A673 (cell line): ENCODE measurements at regions not wholly inside any gene's neighbourhood (a gene's known extent, or its start where the extent isn't known, plus 50 kb on each side); places are given as distances from the start of the nearest gene placed in this dataset.
A peak's percentile ranks its signal among the peaks of the same experiment; 100 is the strongest.
"Not testable (repeated sequence)": the region's sequence is repeated elsewhere in the genome, so short reads cannot be mapped to it uniquely, and the experiment has no call there.

ENCODE experiments used
- BruUV-seq: library from RNA; stranded (reverse); fragments of 400-500 nt; replicated peaks from 2 replicates; lab custom pipeline; 2021; lab: Mats Ljungman, UMichigan
- CTCF ChIA-PET: fragments of 300-600 bp; sonication (Branson Sonifier 250); formaldehyde crosslinking; loops from one replicate; lab custom pipeline; 2022; ENCODE audit warnings: antibody characterized with exemption; lab: Charles Lee
- POLR2A ChIA-PET: fragments of 300-600 bp; sonication (Branson Sonifier 250); formaldehyde crosslinking; loops from one replicate; lab custom pipeline; 2022; ENCODE audit warnings: antibody characterized with exemption; ENCODE audit not compliant: low non-redundant PET; lab: Charles Lee
- DNase-seq: peaks from one replicate; pipeline ENCODE4 v3.0.0-alpha.2; 2015; ENCODE audit warnings: low spot score
- H3K27ac ChIP-seq: fragments of 200-600 bp; sonication (generic); 2 replicates; pipeline ENCODE4 v1.5.1; 2016; ENCODE audit warnings: mixed run types, low read depth, mild to moderate bottlenecking, mixed read lengths, antibody characterized with exemption, low read length; ENCODE audit not compliant: poor library complexity, severe bottlenecking
- H3K27me3 ChIP-seq: fragments of 200-600 bp; sonication (generic); replicated peaks from 2 replicates; pipeline ENCODE4 v1.6.1; 2017; ENCODE audit warnings: mixed run types, low read depth, mild to moderate bottlenecking, mixed read lengths, antibody characterized with exemption, low read length; ENCODE audit not compliant: insufficient read depth, poor library complexity
- H3K36me3 ChIP-seq: fragments of 200-600 bp; sonication (generic); 2 replicates; pipeline ENCODE4 v1.6.1; 2016; ENCODE audit warnings: mixed run types, mild to moderate bottlenecking, mixed read lengths, antibody characterized with exemption, low read length; ENCODE audit not compliant: insufficient read depth, poor library complexity, severe bottlenecking
- H3K4me1 ChIP-seq: fragments of 200-600 bp; sonication (generic); 2 replicates; pipeline ENCODE4 v1.6.1; 2017; ENCODE audit warnings: mixed run types, mild to moderate bottlenecking, mixed read lengths, antibody characterized with exemption, low read length; ENCODE audit not compliant: insufficient read depth, poor library complexity, severe bottlenecking
- H3K4me3 ChIP-seq: fragments of 200-600 bp; sonication (generic); 2 replicates; pipeline ENCODE4 v1.5.1; 2016; ENCODE audit warnings: low read depth, mixed run types, mild to moderate bottlenecking, mixed read lengths, low read length; ENCODE audit not compliant: poor library complexity, severe bottlenecking
- H3K9me3 ChIP-seq: fragments of 200-600 bp; sonication (generic); 2 replicates; pipeline ENCODE4 v1.6.1; 2016; ENCODE audit warnings: mixed run types, low read depth, mild to moderate bottlenecking, mixed read lengths, antibody characterized with exemption, low read length; ENCODE audit not compliant: poor library complexity, severe bottlenecking
- CTCF ChIP-seq: fragments of 300-800, 200-600 bp; sonication (generic); conservative IDR thresholded peaks from 2 replicates; pipeline ENCODE4 v1.5.1; 2017; ENCODE audit warnings: low read depth, mild to moderate bottlenecking, antibody characterized with exemption, low read length, moderate library complexity, mixed read lengths
- EZH2 ChIP-seq: fragments of 200-600 bp; sonication (generic); IDR thresholded peaks from 2 replicates; pipeline ENCODE4 v1.6.1; 2017; ENCODE audit warnings: borderline replicate concordance, low read depth, mild to moderate bottlenecking, mixed read lengths, antibody characterized with exemption, low read length; ENCODE audit not compliant: poor library complexity, severe bottlenecking
- intact Hi-C: fragments of 100-400 bp; cut with micrococcal nuclease; formaldehyde crosslinking; loops from one replicate; pipeline ENCODE4 v1.10.0; 2022; ENCODE audit not compliant: unreplicated experiment

- H3K27ac ChIP-seq, result no peak overlapping the region
- ChIA-PET CTCF (interaction anchor here (0.6 kb wide), 1 partner anchor 550 kb away, joined by 15 read pairs; no protein-coding TSS in a partner anchor), POLR2A (no interaction called here)
- intact Hi-C loops, result loop anchor here (5.0 kb wide), 1 partner anchor 317 kb away; the partner anchor contains the start of genes LARP7 and ZGRF1
- H3K9me3 ChIP-seq, result no peaks in the 10 kb centered on the region
- BruUV-seq, result no TSS peak
- H3K27me3 ChIP-seq, result no peaks in the 10 kb centered on the region
- TF ChIP-seq EZH2, result no peak
- no peak for TF ChIP-seq CTCF
- no peak overlapping the region for H3K4me3 ChIP-seq
- no peak for DNase-seq
- peaks cover 48% of the 10 kb centered on the region for H3K4me1 ChIP-seq
- no peaks in the 10 kb centered on the region for H3K36me3 ChIP-seq
Observed at GRCh38 chr4:112954286-112954685, 95.2 kb upstream of the ANK2 start.

- Histone ChIP-seq H3K9me3 (no peaks in the 10 kb centered on the region), H3K27me3 (no peaks in the 10 kb centered on the region), H3K27ac (no peak overlapping the region), H3K4me1 (peaks cover 40% of the 10 kb centered on the region), H3K4me3 (peak overlapping the region; percentile 22), H3K36me3 (no peaks in the 10 kb centered on the region)
- TF ChIP-seq EZH2 (no peak), CTCF (no peak)
- ChIA-PET POLR2A (no interaction called here), CTCF (no interaction called here)
- no TSS peak for BruUV-seq
- peak; percentile 60 for DNase-seq
- intact Hi-C loops, result no loop called here
Observed at GRCh38 chr4:112956484-112956896, 93.0 kb upstream of the ANK2 start.

GRCh38 chr4:112957764-112958163, 91.7 kb upstream of the ANK2 start:
- H3K27ac ChIP-seq, CTCF ChIA-PET, H3K27me3 ChIP-seq, intact Hi-C loops, BruUV-seq, H3K4me3 ChIP-seq, DNase-seq, H3K9me3 ChIP-seq, H3K36me3 ChIP-seq: not testable (repeated sequence)
- peaks cover 27% of the 10 kb centered on the region for H3K4me1 ChIP-seq
- POLR2A ChIA-PET, result interaction anchor here (0.7 kb wide), 1 partner anchor 55 kb away, joined by 7 read pairs; no protein-coding TSS in a partner anchor

GRCh38 chr4:112966701-112967488, 82.6 kb upstream of the ANK2 start:
- no TSS peak for BruUV-seq

More at GRCh38 chr4:112966701-112967488, 82.6 kb upstream of the ANK2 start:
- ChIA-PET POLR2A (no interaction called here), CTCF (no interaction called here)
- intact Hi-C loops, result no loop called here
- Histone ChIP-seq H3K27ac (peak overlapping the region; percentile 8), H3K27me3 (no peaks in the 10 kb centered on the region), H3K9me3 (no peaks in the 10 kb centered on the region), H3K4me3 (peak overlapping the region; percentile 4), H3K4me1 (peaks cover 33% of the 10 kb centered on the region), H3K36me3 (no peaks in the 10 kb centered on the region)
- peak; percentile 93 for DNase-seq
- TF ChIP-seq CTCF (no peak), EZH2 (no peak)
